ENCODE measurements at regions not wholly inside any gene's neighbourhood (a gene's known extent, or its start where the extent isn't known, plus 50 kb on each side); places are given as distances from the start of the nearest gene placed in this dataset.

DNA sequence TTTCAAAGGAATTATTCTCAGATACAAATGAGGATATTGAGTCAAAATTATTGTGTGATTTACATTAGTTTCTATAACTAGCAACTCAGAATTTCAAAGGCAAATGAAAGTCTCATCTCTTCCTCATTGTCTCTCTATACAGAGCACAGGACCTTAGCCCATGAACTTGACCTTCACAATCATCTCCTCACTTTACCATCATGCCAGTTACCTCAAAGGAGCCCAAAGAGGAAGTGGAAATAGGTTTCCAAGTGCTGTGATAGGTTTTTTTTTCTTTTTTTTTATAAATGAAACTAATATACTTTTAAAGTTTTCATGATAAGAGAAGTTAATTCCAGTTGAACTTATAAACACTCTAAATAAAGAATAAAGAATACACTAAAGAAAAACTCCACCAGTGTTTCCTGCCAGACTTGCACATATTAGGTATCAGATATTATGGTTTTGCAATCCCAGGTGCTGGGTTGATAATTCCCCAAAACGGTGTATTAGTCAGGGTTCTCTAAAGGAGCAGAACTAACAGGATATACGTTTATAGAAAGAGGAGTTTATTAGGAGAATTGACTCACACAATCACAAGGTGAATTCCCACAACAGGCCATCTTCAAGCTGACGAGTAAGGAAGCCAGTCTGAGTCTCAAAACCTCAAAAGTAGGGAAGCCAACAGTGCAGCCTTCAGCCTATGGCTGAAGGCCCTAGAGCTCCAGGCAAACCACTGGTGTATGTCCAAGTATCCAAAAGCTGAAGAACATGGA lies 50.1 kb upstream of the ADAMTS16 start:
- TF ChIP-seq CTCF (IDR thresholded peaks at IDR 0.05; ENCODE audit: extremely low read depth, missing control alignments): no peak
- no peak for DNase-seq (ENCODE audit: low spot score)

All from GM20000 (cell line).